Endodermal cell (in vitro differentiated cells): ENCODE measurements at regions not wholly inside any gene's neighbourhood (a gene's known extent, or its start where the extent isn't known, plus 50 kb on each side); places are given as distances from the start of the nearest gene placed in this dataset.

Experiments used
- DNase-seq: peaks from one replicate; pipeline ENCODE4 v3.0.0-alpha.2; 2017
- H3K27ac ChIP-seq: 2 replicates; pipeline ENCODE4 v1.5.1; 2013; ENCODE audit warnings: mild to moderate bottlenecking, low read depth, low read length, moderate library complexity
- H3K27me3 ChIP-seq: 2 replicates; pipeline ENCODE4 v1.6.1; 2013; ENCODE audit warnings: mild to moderate bottlenecking, low read length, moderate library complexity; ENCODE audit not compliant: insufficient read depth, control insufficient read depth, poor library complexity, severe bottlenecking
- H3K36me3 ChIP-seq: 2 replicates; pipeline ENCODE4 v1.7.0; 2013; ENCODE audit warnings: mild to moderate bottlenecking, low read length, moderate library complexity; ENCODE audit not compliant: control insufficient read depth, insufficient read depth
- H3K4me1 ChIP-seq: one replicate; pipeline ENCODE4 v1.7.0; 2013; ENCODE audit warnings: low read length; ENCODE audit not compliant: control insufficient read depth, insufficient read depth
- H3K4me3 ChIP-seq: 2 replicates; pipeline ENCODE4 v1.5.1; 2013; ENCODE audit warnings: mild to moderate bottlenecking, low read length, moderate library complexity
- H3K9ac ChIP-seq: 2 replicates; pipeline ENCODE4 v1.6.1; 2013; ENCODE audit warnings: mild to moderate bottlenecking, low read length, moderate library complexity; ENCODE audit not compliant: poor library complexity, severe bottlenecking; ENCODE audit errors: extremely low read depth
- H3K9me3 ChIP-seq: 2 replicates; pipeline ENCODE4 v1.6.1; 2013; ENCODE audit warnings: mild to moderate bottlenecking, low read length, moderate library complexity; ENCODE audit not compliant: control insufficient read depth
- H3K27ac Mint-ChIP-seq: 2 replicates; pipeline ENCODE4 v1.8.0; 2020; ENCODE audit warnings: mixed read lengths
- H3K27me3 Mint-ChIP-seq: 2 replicates; pipeline ENCODE4 v1.8.0; 2021; ENCODE audit warnings: mild to moderate bottlenecking, mixed read lengths; ENCODE audit not compliant: insufficient read depth
- H3K36me3 Mint-ChIP-seq: 2 replicates; pipeline ENCODE4 v1.8.0; 2020; ENCODE audit warnings: low read depth, mixed read lengths
- H3K4me1 Mint-ChIP-seq: 2 replicates; pipeline ENCODE4 v1.8.0; 2020; ENCODE audit warnings: mixed read lengths
- H3K4me3 Mint-ChIP-seq: 2 replicates; pipeline ENCODE4 v1.8.0; 2020; ENCODE audit warnings: mild to moderate bottlenecking, moderate library complexity, mixed read lengths
- H3K9me3 Mint-ChIP-seq: 2 replicates; pipeline ENCODE4 v1.8.0; 2020; ENCODE audit warnings: mild to moderate bottlenecking, mixed read lengths
- WGBS, 2 experiments: methylation state at CpG; one replicate each; pipeline versions ENCODE4 v1.1.5 to v1.1.7; 2013; ENCODE audit warnings: missing lambda C conversion rate in 2 of 2, mixed read lengths in 1 of 2; ENCODE audit not compliant: insufficient coverage in 1 of 2, insufficient read length in 1 of 2; 5-methylcytosine and 5-hydroxymethylcytosine counted together
- TF ChIP-seq, protein P1 (sequence below): fragments of 200-600 bp; sonication (generic); conservative IDR thresholded peaks from 2 replicates; pipeline ENCODE4 v1.5.0; 2021; ENCODE audit warnings: antibody characterized with exemption, mild to moderate bottlenecking

DNA sequence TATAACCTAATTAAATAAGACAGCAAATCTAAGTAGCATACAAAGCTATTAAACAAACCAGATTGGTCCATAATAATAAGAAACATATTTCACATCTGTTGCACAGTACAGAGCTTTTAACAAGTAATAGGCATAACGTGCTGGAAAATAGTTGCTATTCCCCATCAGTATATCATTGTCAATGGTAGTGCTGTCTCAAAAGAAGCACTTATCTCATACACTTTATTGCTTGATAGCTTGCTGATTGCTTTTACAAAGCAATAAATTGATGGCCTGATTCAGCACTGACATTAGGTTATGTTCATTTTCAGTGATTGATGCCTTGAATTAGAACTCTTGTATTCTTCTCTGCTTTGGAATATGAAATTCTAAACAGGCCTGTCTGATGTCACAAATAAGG lies 641.7 kb downstream of the CBLN2 start:
- no peaks in the 10 kb centered on the region for H3K27me3 Mint-ChIP-seq
- H3K9ac ChIP-seq = no peak overlapping the region
- TF ChIP-seq, protein P1, sequence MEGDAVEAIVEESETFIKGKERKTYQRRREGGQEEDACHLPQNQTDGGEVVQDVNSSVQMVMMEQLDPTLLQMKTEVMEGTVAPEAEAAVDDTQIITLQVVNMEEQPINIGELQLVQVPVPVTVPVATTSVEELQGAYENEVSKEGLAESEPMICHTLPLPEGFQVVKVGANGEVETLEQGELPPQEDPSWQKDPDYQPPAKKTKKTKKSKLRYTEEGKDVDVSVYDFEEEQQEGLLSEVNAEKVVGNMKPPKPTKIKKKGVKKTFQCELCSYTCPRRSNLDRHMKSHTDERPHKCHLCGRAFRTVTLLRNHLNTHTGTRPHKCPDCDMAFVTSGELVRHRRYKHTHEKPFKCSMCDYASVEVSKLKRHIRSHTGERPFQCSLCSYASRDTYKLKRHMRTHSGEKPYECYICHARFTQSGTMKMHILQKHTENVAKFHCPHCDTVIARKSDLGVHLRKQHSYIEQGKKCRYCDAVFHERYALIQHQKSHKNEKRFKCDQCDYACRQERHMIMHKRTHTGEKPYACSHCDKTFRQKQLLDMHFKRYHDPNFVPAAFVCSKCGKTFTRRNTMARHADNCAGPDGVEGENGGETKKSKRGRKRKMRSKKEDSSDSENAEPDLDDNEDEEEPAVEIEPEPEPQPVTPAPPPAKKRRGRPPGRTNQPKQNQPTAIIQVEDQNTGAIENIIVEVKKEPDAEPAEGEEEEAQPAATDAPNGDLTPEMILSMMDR = no peak
- WGBS, 2 experiments = 76 to 83% methylated on average over 1 of the region's 1 CpG
- H3K9me3 ChIP-seq = peaks cover 36% of the 10 kb centered on the region
- no peaks in the 10 kb centered on the region for H3K36me3 ChIP-seq
- H3K4me1 Mint-ChIP-seq = no peaks in the 10 kb centered on the region
- H3K27me3 ChIP-seq = no peaks in the 10 kb centered on the region
- H3K9me3 Mint-ChIP-seq = no peaks in the 10 kb centered on the region
- H3K36me3 Mint-ChIP-seq = no peaks in the 10 kb centered on the region
- DNase-seq = no peak
- H3K4me3 Mint-ChIP-seq = no peak overlapping the region
- H3K4me1 ChIP-seq = no peaks in the 10 kb centered on the region
- H3K27ac ChIP-seq = no peak overlapping the region
- no peak overlapping the region for H3K27ac Mint-ChIP-seq
- no peak overlapping the region for H3K4me3 ChIP-seq

DNA sequence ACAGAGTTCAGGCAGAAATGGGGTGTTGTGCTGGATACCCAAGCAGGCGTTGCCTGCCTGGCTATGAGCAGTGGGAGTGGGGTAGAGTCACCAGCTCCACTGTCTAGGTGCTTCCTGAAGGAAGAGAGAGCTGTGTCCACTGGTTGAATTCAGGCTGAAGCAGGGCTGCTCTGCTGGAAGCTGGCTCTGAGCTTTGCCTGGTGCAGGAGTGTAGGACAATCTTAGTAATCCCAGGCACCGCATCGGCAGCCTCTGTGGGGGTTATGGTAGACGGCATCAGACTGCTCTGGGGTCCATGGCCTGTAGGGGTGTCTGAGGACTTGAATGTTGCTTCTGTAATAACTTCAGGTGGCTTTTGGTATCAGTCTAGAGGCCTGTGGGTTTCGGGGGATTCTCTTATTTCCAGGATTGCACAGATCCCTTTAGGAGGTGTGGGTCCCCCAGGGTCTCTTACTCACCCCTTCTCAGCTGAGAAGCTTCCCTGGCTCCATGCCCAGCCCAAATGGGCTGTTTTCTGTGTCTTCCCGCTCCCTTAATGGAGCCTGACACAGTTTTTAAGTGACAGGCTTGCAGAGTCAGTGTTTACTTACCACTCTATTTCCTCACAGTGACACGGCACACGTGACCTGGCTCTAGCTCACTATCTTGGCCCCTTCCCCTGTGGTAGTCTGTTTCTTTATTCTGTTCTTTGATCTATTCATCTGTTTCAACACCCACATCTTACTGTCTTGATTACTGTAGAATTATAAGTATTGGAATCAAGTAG lies 644.3 kb downstream of the CBLN2 start:
- H3K36me3 Mint-ChIP-seq = no peaks in the 10 kb centered on the region
- no peak overlapping the region for H3K4me3 ChIP-seq
- WGBS, 2 experiments = 53 to 84% methylated on average over 3 to 8 of the region's 8 CpGs
- H3K27ac Mint-ChIP-seq = no peak overlapping the region
- H3K9me3 ChIP-seq = peaks cover 46% of the 10 kb centered on the region
- H3K36me3 ChIP-seq = no peaks in the 10 kb centered on the region
- TF ChIP-seq, protein P1 = no peak
- H3K27me3 Mint-ChIP-seq = no peaks in the 10 kb centered on the region
- H3K9me3 Mint-ChIP-seq = no peaks in the 10 kb centered on the region
- H3K9ac ChIP-seq = no peak overlapping the region
- no peaks in the 10 kb centered on the region for H3K27me3 ChIP-seq
- no peak overlapping the region for H3K4me3 Mint-ChIP-seq
- no peaks in the 10 kb centered on the region for H3K4me1 ChIP-seq
- no peaks in the 10 kb centered on the region for H3K4me1 Mint-ChIP-seq
- no peak for DNase-seq
- H3K27ac ChIP-seq = no peak overlapping the region

DNA sequence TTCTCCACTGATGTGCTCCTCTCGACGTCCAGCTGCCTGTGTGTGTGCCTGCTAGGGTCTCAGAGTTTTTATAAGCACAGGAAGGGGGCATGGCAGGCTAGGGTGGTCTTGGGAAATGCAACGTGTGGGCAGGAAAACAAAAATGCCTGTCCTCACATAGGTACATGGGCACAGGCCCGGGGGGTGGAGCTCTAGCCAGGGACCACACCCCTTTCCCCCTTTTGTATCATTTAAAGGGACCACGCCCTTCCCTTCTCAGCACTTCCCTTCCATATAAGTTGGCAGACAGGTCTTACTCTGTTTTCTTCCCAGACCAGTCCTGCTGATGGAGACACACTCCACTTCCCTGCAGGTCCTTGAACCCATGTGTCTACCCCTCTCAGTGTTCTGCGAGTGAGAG lies 645.0 kb downstream of the CBLN2 start:
- Histone ChIP-seq H3K4me3 (no peak overlapping the region), H3K4me1 (no peaks in the 10 kb centered on the region), H3K27me3 (no peaks in the 10 kb centered on the region), H3K9ac (no peak overlapping the region), H3K36me3 (no peaks in the 10 kb centered on the region), H3K9me3 (peaks cover 51% of the 10 kb centered on the region), H3K27ac (no peak overlapping the region)
- H3K9me3 Mint-ChIP-seq = no peaks in the 10 kb centered on the region
- no peaks in the 10 kb centered on the region for H3K36me3 Mint-ChIP-seq
- TF ChIP-seq, protein P1 = no peak
- H3K4me1 Mint-ChIP-seq = no peaks in the 10 kb centered on the region
- H3K27ac Mint-ChIP-seq = no peak overlapping the region
- no peak overlapping the region for H3K4me3 Mint-ChIP-seq
- DNase-seq = no peak
- 56 to 68% methylated on average over 2 to 6 of the region's 6 CpGs for WGBS, 2 experiments
- no peaks in the 10 kb centered on the region for H3K27me3 Mint-ChIP-seq
